Panc1 (cell line): ENCODE measurements at regions not wholly inside any gene's neighbourhood (a gene's known extent, or its start where the extent isn't known, plus 50 kb on each side); places are given as distances from the start of the nearest gene placed in this dataset.

ENCODE experiments used
- ATAC-seq: fragments of 200-7000 bp; cut with Tn5 transposase; 2 replicates; pipeline ENCODE4 v1.9.1; 2020; ENCODE audit warnings: mild to moderate bottlenecking, moderate library complexity
- BruUV-seq: library from RNA; stranded (reverse); fragments of 400-500 nt; replicated peaks from 2 replicates; lab custom pipeline; 2021; lab: Mats Ljungman, UMichigan
- CTCF ChIA-PET: fragments of 300-600 bp; sonication (Branson Sonifier 250); formaldehyde crosslinking; loops from one replicate; lab custom pipeline; 2022; ENCODE audit warnings: antibody characterized with exemption; lab: Charles Lee
- POLR2A ChIA-PET: fragments of 300-600 bp; sonication (Branson Sonifier 250); formaldehyde crosslinking; loops from one replicate; lab custom pipeline; 2022; ENCODE audit warnings: antibody characterized with exemption; lab: Charles Lee
- DNase-seq: peaks from one replicate; pipeline ENCODE4 v3.0.0-alpha.2; 2010; ENCODE audit warnings: low read depth, low spot score
- H3K27ac ChIP-seq: 2 replicates; pipeline ENCODE4 v1.5.1; 2011; ENCODE audit warnings: mild to moderate bottlenecking, low read length, inconsistent platforms
- H3K27me3 ChIP-seq: fragments of 200-500 bp; sonication (Bioruptor generic); 2 replicates; pipeline ENCODE4 v1.6.0; 2014; ENCODE audit warnings: low read length, inconsistent platforms; ENCODE audit not compliant: control insufficient read depth, insufficient read depth
- H3K36me3 ChIP-seq: fragments of 200-500 bp; sonication (Bioruptor generic); 2 replicates; pipeline ENCODE4 v1.5.1; 2014; ENCODE audit warnings: inconsistent platforms, mild to moderate bottlenecking, low read length, moderate library complexity; ENCODE audit not compliant: control insufficient read depth, insufficient read depth
- H3K4me1 ChIP-seq: 2 replicates; pipeline ENCODE4 v1.5.1; 2011; ENCODE audit warnings: inconsistent platforms, mild to moderate bottlenecking, low read length, moderate library complexity; ENCODE audit not compliant: control insufficient read depth, insufficient read depth
- H3K4me3 ChIP-seq, 2 experiments: 2 replicates each; pipeline ENCODE4 v1.5.1; 2011 to 2012; ENCODE audit warnings: low read depth in 2 of 2, low read length in 2 of 2, mild to moderate bottlenecking in 2 of 2, inconsistent platforms in 1 of 2, moderate library complexity in 1 of 2
- H3K9me3 ChIP-seq: fragments of 200-500 bp; sonication (Bioruptor generic); 2 replicates; pipeline ENCODE4 v1.5.1; 2014; ENCODE audit warnings: low read depth, mild to moderate bottlenecking, inconsistent platforms, low read length, moderate library complexity; ENCODE audit not compliant: control insufficient read depth, insufficient read depth
- CTCF ChIP-seq: fragments of 450-650 bp; IDR thresholded peaks from 2 replicates; pipeline ENCODE4 v1.5.1; 2017; ENCODE audit warnings: mild to moderate bottlenecking
- POLR2AphosphoS5 ChIP-seq: IDR thresholded peaks from 2 replicates; pipeline ENCODE4 v1.6.1; 2012; ENCODE audit warnings: mild to moderate bottlenecking, low read depth, low read length, moderate library complexity
- REST ChIP-seq, 2 experiments: IDR thresholded peaks; 2 replicates each; pipeline ENCODE4 v1.6.1; 2011 to 2012; ENCODE audit warnings: low read depth in 2 of 2, control low read depth in 1 of 2, low read length in 1 of 2, mild to moderate bottlenecking in 1 of 2, moderate library complexity in 1 of 2; ENCODE audit not compliant: insufficient read depth in 1 of 2
- SIN3A ChIP-seq: IDR thresholded peaks from 2 replicates; pipeline ENCODE4 v1.6.1; 2012; ENCODE audit warnings: low read depth, mild to moderate bottlenecking, low read length, moderate library complexity, borderline replicate concordance; ENCODE audit not compliant: insufficient read depth
- TCF7L2 ChIP-seq: IDR thresholded peaks from 2 replicates; pipeline ENCODE4 v1.6.1; 2011; ENCODE audit warnings: mild to moderate bottlenecking, low read depth, low read length, inconsistent platforms
- in situ Hi-C: cut with HindIII; loops from 2 replicates; pipeline ENCODE4 v1.10.0; 2016; ENCODE audit warnings: low sequenced_read_pairs, low pct_unique_long_range_greater_than_20kb
- intact Hi-C: fragments of 100-400 bp; cut with micrococcal nuclease; formaldehyde crosslinking; loops from one replicate; pipeline ENCODE4 v1.10.0; 2022; ENCODE audit not compliant: unreplicated experiment

- Histone ChIP-seq H3K9me3 (no peaks in the 10 kb centered on the region), H3K27ac (no peak overlapping the region), H3K27me3 (no peaks in the 10 kb centered on the region), H3K4me1 (no peaks in the 10 kb centered on the region), H3K4me3 (no peak overlapping the region), H3K36me3 (no peaks in the 10 kb centered on the region)
- intact Hi-C loops, result no loop called here
- no TSS peak for BruUV-seq
- TF ChIP-seq CTCF, result no peak
- no peak for TF ChIP-seq POLR2AphosphoS5
- TF ChIP-seq TCF7L2, result no peak
- no peak for TF ChIP-seq REST (IDR thresholded peaks at IDR 0.05; ENCODE audit: insufficient read depth in 1 of 2, low read depth in 2 of 2, low read length in 1 of 2)
- no peak for TF ChIP-seq SIN3A
- ATAC-seq (no peak), DNase-seq (no peak)
- in situ Hi-C loops, result no loop called here
- POLR2A ChIA-PET, result no interaction called here
- CTCF ChIA-PET, result no interaction called here
Measured at GRCh38 chr3:152941859-152942258, 106.9 kb downstream of the P2RY1 start.

- in situ Hi-C loops, result no loop called here
- ChIA-PET CTCF (no interaction called here), POLR2A (no interaction called here)
- Histone ChIP-seq H3K4me3 (no peak overlapping the region), H3K27me3 (no peaks in the 10 kb centered on the region), H3K9me3 (no peaks in the 10 kb centered on the region), H3K36me3 (no peaks in the 10 kb centered on the region), H3K27ac (no peak overlapping the region), H3K4me1 (no peaks in the 10 kb centered on the region)
- intact Hi-C loops, result no loop called here
- DNase-seq (no peak), ATAC-seq (no peak)
- no TSS peak for BruUV-seq
- TF ChIP-seq CTCF (no peak), TCF7L2 (no peak), REST (IDR thresholded peaks at IDR 0.05; ENCODE audit: insufficient read depth in 1 of 2, low read depth in 2 of 2, low read length in 1 of 2) (no peak), POLR2AphosphoS5 (no peak), SIN3A (no peak)
Measured at GRCh38 chr3:152942366-152942765, 107.4 kb downstream of the P2RY1 start.
